ENCODE measurements at regions not wholly inside any gene's neighbourhood (a gene's known extent, or its start where the extent isn't known, plus 50 kb on each side); places are given as distances from the start of the nearest gene placed in this dataset.

DNA sequence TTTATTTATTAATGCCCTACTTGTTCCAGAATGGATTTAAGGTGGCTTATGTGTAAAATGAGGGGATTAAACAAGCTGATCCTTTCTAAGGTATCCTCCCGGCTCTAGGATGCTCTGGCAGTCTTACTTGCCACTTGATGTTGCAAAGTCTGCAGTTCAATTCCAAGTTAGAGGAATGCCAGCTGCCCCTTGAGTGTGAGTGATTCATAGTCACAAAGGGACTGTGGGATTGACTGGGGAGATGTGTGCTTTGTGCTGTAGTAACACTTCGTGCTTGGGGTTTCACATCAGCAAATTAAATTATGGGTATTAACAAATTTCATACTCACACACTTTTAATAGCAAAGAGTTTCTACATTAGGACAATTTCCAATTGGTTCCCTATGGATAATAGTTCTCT, 550.8 kb upstream of the CADM1 start:
- Histone ChIP-seq H3K4me3 (no peak overlapping the region), H3K36me3 (ENCODE audit: insufficient read depth in 1 of 2, low read depth in 1 of 2) (no peaks in the 10 kb centered on the region), H3K4me1 (no peaks in the 10 kb centered on the region), H3K27me3 (ENCODE audit: insufficient read depth in 3 of 3, low read length in 2 of 3) (peaks cover 6 to 8% (median 8%) of the 10 kb centered on the region in 3 donors), H3K27ac (no peak overlapping the region), H3K9me3 (no peaks in the 10 kb centered on the region)
- intact Hi-C loops (cut with DNase I) = no loop called here
- ATAC-seq = no peak
- 26 to 38% (median 33%) methylated on average over 2 of the region's 2 CpGs for WGBS, 3 donors
- no peak for TF ChIP-seq CTCF (IDR thresholded peaks at IDR 0.05)
- no peak for DNase-seq

- 68 to 70% (median 69%) methylated on average over 6 of the region's 6 CpGs for WGBS, 3 donors
- H3K27ac ChIP-seq = no peak overlapping the region
- intact Hi-C loops (cut with DNase I) = no loop called here
- DNase-seq (no peak), ATAC-seq (no peak)
- H3K9me3 ChIP-seq = no peaks in the 10 kb centered on the region
- H3K4me1 ChIP-seq = no peaks in the 10 kb centered on the region
- no peak overlapping the region for H3K4me3 ChIP-seq
- no peak for TF ChIP-seq CTCF (IDR thresholded peaks at IDR 0.05)
- H3K27me3 ChIP-seq (ENCODE audit: insufficient read depth in 3 of 3, low read length in 2 of 3) = peaks cover 6 to 8% (median 8%) of the 10 kb centered on the region in 3 donors
- H3K36me3 ChIP-seq (ENCODE audit: insufficient read depth in 1 of 2, low read depth in 1 of 2) = no peaks in the 10 kb centered on the region
Measured at GRCh38 chr11:116053548-116053919, 549.3 kb upstream of the CADM1 start.

- TF ChIP-seq CTCF (IDR thresholded peaks at IDR 0.05) = no peak
- H3K27ac ChIP-seq = no peak overlapping the region
- no peak overlapping the region for H3K4me3 ChIP-seq
- no peaks in the 10 kb centered on the region for H3K4me1 ChIP-seq
- ATAC-seq = no peak
- H3K27me3 ChIP-seq (ENCODE audit: insufficient read depth in 3 of 3, low read length in 2 of 3) = peaks cover 4 to 9% (median 6%) of the 10 kb centered on the region in 3 donors
- DNase-seq = no peak
- H3K36me3 ChIP-seq (ENCODE audit: insufficient read depth in 1 of 2, low read depth in 1 of 2) = no peaks in the 10 kb centered on the region
- no peaks in the 10 kb centered on the region for H3K9me3 ChIP-seq
- 53 to 57% (median 56%) methylated on average over 15 of the region's 15 CpGs for WGBS, 3 donors
- intact Hi-C loops (cut with DNase I) = no loop called here
Measured at GRCh38 chr11:116052603-116053547, 548.7 kb upstream of the CADM1 start.

GRCh38 chr11:116051494-116051893, 547.3 kb upstream of the CADM1 start:
- intact Hi-C loops (cut with DNase I) = no loop called here
- no peaks in the 10 kb centered on the region for H3K36me3 ChIP-seq (ENCODE audit: insufficient read depth in 1 of 2, low read depth in 1 of 2)
- TF ChIP-seq CTCF (IDR thresholded peaks at IDR 0.05) = no peak
- ATAC-seq (no peak), DNase-seq (no peak)
- no peak overlapping the region for H3K4me3 ChIP-seq
- no peaks in the 10 kb centered on the region for H3K4me1 ChIP-seq
- no peak overlapping the region for H3K27ac ChIP-seq
- no peaks in the 10 kb centered on the region for H3K9me3 ChIP-seq
- 82 to 90% (median 88%) methylated on average over 7 of the region's 7 CpGs for WGBS, 3 donors
- peaks cover 4 to 9% (median 6%) of the 10 kb centered on the region in 3 donors for H3K27me3 ChIP-seq (ENCODE audit: insufficient read depth in 3 of 3, low read length in 2 of 3)
